Large intestine (tissue), 3 donors: ENCODE measurements at regions not wholly inside any gene's neighbourhood (a gene's known extent, or its start where the extent isn't known, plus 50 kb on each side); places are given as distances from the start of the nearest gene placed in this dataset.

Experiments used
- DNase-seq, 2 donors: peaks; one replicate each; pipeline versions ENCODE4 v3.0.0 to v3.0.0-alpha.2; 2013
- H3K27ac ChIP-seq: one replicate; pipeline ENCODE4 v1.5.1; 2013; ENCODE audit warnings: low read length
- H3K27me3 ChIP-seq: 2 replicates; pipeline ENCODE4 v1.6.1; 2013; ENCODE audit warnings: low read length; ENCODE audit not compliant: control insufficient read depth, insufficient read depth
- H3K36me3 ChIP-seq: 2 replicates; pipeline ENCODE4 v1.6.1; 2013; ENCODE audit warnings: low read length; ENCODE audit not compliant: control insufficient read depth, insufficient read depth
- H3K4me1 ChIP-seq: one replicate; pipeline ENCODE4 v1.6.1; 2013; ENCODE audit warnings: low read length; ENCODE audit not compliant: control insufficient read depth, insufficient read depth
- H3K4me3 ChIP-seq: one replicate; pipeline ENCODE4 v1.5.1; 2013; ENCODE audit warnings: low read length
- H3K9me3 ChIP-seq: one replicate; pipeline ENCODE4 v1.6.1; 2013; ENCODE audit warnings: mild to moderate bottlenecking, low read depth, low read length, moderate library complexity; ENCODE audit not compliant: control insufficient read depth
- WGBS: methylation state at CpG from one replicate; pipeline ENCODE4 v1.1.5; 2013; ENCODE audit warnings: low lambda C conversion rate; ENCODE audit not compliant: insufficient coverage; 5-methylcytosine and 5-hydroxymethylcytosine counted together

DNA sequence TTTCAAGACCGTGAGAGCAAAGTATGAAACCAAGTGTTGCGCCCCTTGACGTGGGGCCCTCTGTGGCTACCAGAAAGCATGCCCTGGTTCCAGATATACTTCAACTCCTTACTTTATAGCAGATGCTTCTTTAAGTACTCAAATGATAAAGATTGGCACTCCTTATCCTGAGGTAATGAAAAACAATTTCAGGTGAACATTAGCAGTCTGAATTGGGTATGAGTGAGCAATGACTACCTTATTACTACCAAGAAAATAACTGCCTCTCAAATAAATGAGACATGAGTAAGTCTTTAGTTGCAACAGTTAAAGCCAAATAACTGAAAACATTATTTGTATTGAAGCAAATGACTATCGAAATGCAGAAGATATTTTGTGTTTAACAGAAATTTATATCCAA lies 408.7 kb downstream of the MMUT start:
- WGBS: 88% methylated on average over 1 of the region's 4 CpGs
- no peaks in the 10 kb centered on the region for H3K9me3 ChIP-seq

GRCh38 chr6:49052901-49053300 lies 410.2 kb downstream of the MMUT start:
- no peak for DNase-seq
- Histone ChIP-seq H3K27me3 (no peaks in the 10 kb centered on the region), H3K9me3 (no peaks in the 10 kb centered on the region), H3K27ac (no peak overlapping the region), H3K36me3 (no peaks in the 10 kb centered on the region), H3K4me3 (no peak overlapping the region), H3K4me1 (no peaks in the 10 kb centered on the region)
- 100% methylated on average over 2 of the region's 2 CpGs for WGBS

More for the DNA sequence above, 408.7 kb downstream of the MMUT start:
- H3K4me1 ChIP-seq: no peaks in the 10 kb centered on the region
- no peak for DNase-seq
- H3K36me3 ChIP-seq: no peaks in the 10 kb centered on the region
- H3K4me3 ChIP-seq: no peak overlapping the region
- no peaks in the 10 kb centered on the region for H3K27me3 ChIP-seq
- no peak overlapping the region for H3K27ac ChIP-seq

DNA sequence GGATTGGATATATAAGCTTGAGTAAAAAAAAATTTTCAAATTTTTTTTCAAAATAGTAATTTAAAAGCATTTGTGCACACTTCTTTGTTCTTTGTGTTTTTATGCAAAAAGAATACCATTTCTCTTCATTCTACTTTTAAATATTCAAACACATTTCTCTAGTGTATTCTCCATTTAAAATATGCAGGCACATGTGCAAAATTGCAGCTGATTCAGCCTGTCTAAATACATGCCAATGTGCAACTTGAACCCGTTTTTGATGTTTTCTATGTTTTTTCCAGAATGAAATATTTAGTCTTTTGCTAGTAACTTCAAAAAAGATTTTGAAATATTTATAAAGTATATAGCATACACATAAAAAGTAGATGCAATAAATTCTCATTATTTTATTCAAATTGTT lies 411.8 kb downstream of the MMUT start:
- H3K4me1 ChIP-seq: no peaks in the 10 kb centered on the region
- H3K27ac ChIP-seq: no peak overlapping the region
- no peaks in the 10 kb centered on the region for H3K27me3 ChIP-seq
- H3K4me3 ChIP-seq: no peak overlapping the region
- no peaks in the 10 kb centered on the region for H3K36me3 ChIP-seq
- H3K9me3 ChIP-seq: no peaks in the 10 kb centered on the region
- DNase-seq: no peak
- WGBS: no CpG with 5 or more reads among the region's 1 CpG

DNA sequence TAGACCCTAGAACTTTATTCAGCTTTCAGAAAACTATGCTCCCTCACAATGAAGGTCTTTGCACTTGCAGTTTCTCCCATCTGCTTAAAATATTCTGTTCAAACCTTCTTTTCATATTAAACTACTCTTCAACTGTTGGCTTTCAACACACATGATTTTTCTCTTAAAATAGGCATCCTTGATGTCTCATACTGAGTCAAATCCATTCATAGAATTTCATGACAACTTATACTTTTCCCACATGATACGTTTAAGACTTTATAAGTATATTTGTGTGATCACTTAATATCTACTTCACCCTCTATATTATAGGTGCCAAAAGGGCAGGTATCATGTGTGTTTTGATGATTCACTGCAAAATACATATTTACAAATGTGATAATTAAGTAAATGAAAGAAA lies 412.5 kb downstream of the MMUT start:
- Histone ChIP-seq H3K9me3 (no peaks in the 10 kb centered on the region), H3K4me3 (no peak overlapping the region), H3K27ac (no peak overlapping the region), H3K4me1 (no peaks in the 10 kb centered on the region), H3K27me3 (no peaks in the 10 kb centered on the region), H3K36me3 (no peaks in the 10 kb centered on the region)
- no peak for DNase-seq
- no CpG with 5 or more reads among the region's 1 CpG for WGBS

DNA sequence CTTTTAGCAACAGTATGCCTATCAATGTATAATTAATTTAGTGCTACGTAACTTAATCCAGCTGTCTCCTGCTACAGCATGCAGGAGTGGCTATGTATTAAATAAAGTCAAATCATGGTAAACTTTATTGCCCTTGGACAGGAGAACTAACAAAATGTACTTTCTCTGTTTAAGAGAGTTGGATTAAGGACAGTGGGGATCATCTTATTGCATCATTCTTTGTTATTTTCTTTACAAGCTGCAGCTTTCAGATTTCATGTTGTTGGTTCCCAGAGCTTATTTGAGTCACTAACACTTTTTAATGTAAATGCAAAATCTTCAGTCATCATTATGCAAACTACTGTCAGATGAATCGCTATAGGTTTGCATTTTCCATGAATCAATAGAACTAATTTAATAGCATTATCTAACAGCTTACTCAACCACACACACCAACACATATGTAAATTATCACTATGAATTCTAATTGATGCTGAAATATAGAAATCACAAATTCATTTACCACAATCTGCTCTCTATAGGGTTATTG lies 424.7 kb downstream of the MMUT start:
- no CpG with 5 or more reads among the region's 2 CpGs for WGBS
- H3K4me1 ChIP-seq: no peaks in the 10 kb centered on the region
- no peak overlapping the region for H3K27ac ChIP-seq
- H3K36me3 ChIP-seq: no peaks in the 10 kb centered on the region
- no peak overlapping the region for H3K4me3 ChIP-seq
- H3K27me3 ChIP-seq: no peaks in the 10 kb centered on the region
- no peak for DNase-seq
- H3K9me3 ChIP-seq: no peaks in the 10 kb centered on the region

GRCh38 chr6:49030251-49031020 lies 432.6 kb downstream of the MMUT start:
- no peak overlapping the region for H3K27ac ChIP-seq
- H3K4me1 ChIP-seq: no peaks in the 10 kb centered on the region
- H3K27me3 ChIP-seq: no peaks in the 10 kb centered on the region
- DNase-seq: no peak
- WGBS: 100% methylated on average over 1 of the region's 1 CpG
- no peaks in the 10 kb centered on the region for H3K9me3 ChIP-seq
- no peak overlapping the region for H3K4me3 ChIP-seq
- H3K36me3 ChIP-seq: no peaks in the 10 kb centered on the region

- H3K27me3 ChIP-seq: no peaks in the 10 kb centered on the region
- no peak overlapping the region for H3K4me3 ChIP-seq
- no peak for DNase-seq
- H3K9me3 ChIP-seq: no peaks in the 10 kb centered on the region
- no peak overlapping the region for H3K27ac ChIP-seq
- no peaks in the 10 kb centered on the region for H3K4me1 ChIP-seq
- WGBS: 94% methylated on average over 2 of the region's 2 CpGs
- no peaks in the 10 kb centered on the region for H3K36me3 ChIP-seq
These were observed 435.4 kb downstream of the MMUT start for GRCh38 chr6:49027644-49028043.

GRCh38 chr6:49025273-49026240 lies 437.5 kb downstream of the MMUT start:
- WGBS: 100% methylated on average over 1 of the region's 2 CpGs
- H3K27me3 ChIP-seq: no peaks in the 10 kb centered on the region
- DNase-seq: no peak
- no peaks in the 10 kb centered on the region for H3K36me3 ChIP-seq
- H3K9me3 ChIP-seq: no peaks in the 10 kb centered on the region
- no peak overlapping the region for H3K4me3 ChIP-seq
- H3K27ac ChIP-seq: no peak overlapping the region
- no peaks in the 10 kb centered on the region for H3K4me1 ChIP-seq

- H3K36me3 ChIP-seq: no peaks in the 10 kb centered on the region
- H3K4me1 ChIP-seq: no peaks in the 10 kb centered on the region
- no peak overlapping the region for H3K4me3 ChIP-seq
- no peak for DNase-seq
- no peak overlapping the region for H3K27ac ChIP-seq
- H3K9me3 ChIP-seq: no peaks in the 10 kb centered on the region
- H3K27me3 ChIP-seq: no peaks in the 10 kb centered on the region
- 88% methylated on average over 1 of the region's 2 CpGs for WGBS
These were observed 458.3 kb downstream of the MMUT start for GRCh38 chr6:49004801-49005200.

GRCh38 chr6:49003348-49003747 lies 459.7 kb downstream of the MMUT start:
- Histone ChIP-seq H3K27me3 (no peaks in the 10 kb centered on the region), H3K4me1 (no peaks in the 10 kb centered on the region), H3K27ac (no peak overlapping the region), H3K9me3 (no peaks in the 10 kb centered on the region), H3K36me3 (no peaks in the 10 kb centered on the region), H3K4me3 (no peak overlapping the region)
- DNase-seq: no peak
- 48% methylated on average over 3 of the region's 3 CpGs for WGBS
